H9 (cell line): ENCODE measurements at regions not wholly inside any gene's neighbourhood (a gene's known extent, or its start where the extent isn't known, plus 50 kb on each side); places are given as distances from the start of the nearest gene placed in this dataset.

Experiments
- DNase-seq: peaks from one replicate; pipeline ENCODE4 v3.0.0-alpha.2; 2017
- H2AFZ ChIP-seq: one replicate; pipeline ENCODE4 v1.6.1; 2013; ENCODE audit warnings: mild to moderate bottlenecking, low read length, control low read depth, moderate library complexity
- H2AK5ac ChIP-seq: 2 replicates; pipeline ENCODE4 v1.6.1; 2013; ENCODE audit warnings: low read length, control low read depth, mixed read lengths; ENCODE audit not compliant: insufficient read length
- H2BK120ac ChIP-seq: one replicate; pipeline ENCODE4 v1.6.1; 2013; ENCODE audit warnings: low read depth, mild to moderate bottlenecking, low read length, control low read depth, inconsistent platforms; ENCODE audit not compliant: poor library complexity, severe bottlenecking
- H2BK12ac ChIP-seq: 2 replicates; pipeline ENCODE4 v1.6.1; 2013; ENCODE audit warnings: low read length, control low read depth, mixed read lengths, low read depth; ENCODE audit not compliant: insufficient read length
- H2BK15ac ChIP-seq: 2 replicates; pipeline ENCODE4 v1.6.1; 2013; ENCODE audit warnings: low read depth, low read length, control low read depth
- H2BK20ac ChIP-seq: one replicate; pipeline ENCODE4 v1.6.1; 2013; ENCODE audit warnings: low read depth, mild to moderate bottlenecking, low read length, control low read depth, inconsistent platforms; ENCODE audit not compliant: poor library complexity, severe bottlenecking
- H2BK5ac ChIP-seq: 2 replicates; pipeline ENCODE4 v1.6.1; 2013; ENCODE audit warnings: low read length, control low read depth, mixed read lengths; ENCODE audit not compliant: insufficient read length
- H3K14ac ChIP-seq: 2 replicates; pipeline ENCODE4 v1.6.1; 2013; ENCODE audit warnings: low read length, control low read depth; ENCODE audit not compliant: insufficient read depth
- H3K18ac ChIP-seq: 2 replicates; pipeline ENCODE4 v1.6.1; 2013; ENCODE audit warnings: low read depth, mild to moderate bottlenecking, mixed read lengths, low read length, control low read depth; ENCODE audit not compliant: insufficient read length
- H3K23ac ChIP-seq: 2 replicates; pipeline ENCODE4 v1.6.1; 2013; ENCODE audit warnings: low read length, control low read depth, mixed read lengths, low read depth; ENCODE audit not compliant: insufficient read length
- H3K23me2 ChIP-seq: 2 replicates; pipeline ENCODE4 v1.6.1; 2013; ENCODE audit warnings: low read depth, mild to moderate bottlenecking, mixed read lengths, low read length, control low read depth; ENCODE audit not compliant: insufficient read length, poor library complexity, severe bottlenecking
- H3K27ac ChIP-seq: 2 replicates; pipeline ENCODE4 v1.5.1; 2013; ENCODE audit warnings: low read length, control low read depth, mixed read lengths, low read depth; ENCODE audit not compliant: insufficient read length
- H3K27me3 ChIP-seq: 2 replicates; pipeline ENCODE4 v1.6.1; 2013; ENCODE audit warnings: low read length, control low read depth, inconsistent platforms; ENCODE audit not compliant: insufficient read depth
- H3K4ac ChIP-seq: 2 replicates; pipeline ENCODE4 v1.6.1; 2013; ENCODE audit warnings: low read depth, mild to moderate bottlenecking, control low read depth, inconsistent platforms, low read length, moderate library complexity
- H3K4me1 ChIP-seq: 2 replicates; pipeline ENCODE4 v1.6.1; 2013; ENCODE audit warnings: low read length, control low read depth, inconsistent platforms; ENCODE audit not compliant: insufficient read depth
- H3K4me2 ChIP-seq: 2 replicates; pipeline ENCODE4 v1.6.1; 2013; ENCODE audit warnings: low read length, control low read depth, mixed read lengths; ENCODE audit not compliant: insufficient read length, insufficient read depth
- H3K56ac ChIP-seq: 2 replicates; pipeline ENCODE4 v1.6.1; 2013; ENCODE audit warnings: low read depth, mild to moderate bottlenecking, mixed read lengths, low read length, control low read depth; ENCODE audit not compliant: insufficient read length
- H3K79me1 ChIP-seq: 2 replicates; pipeline ENCODE4 v1.6.1; 2013; ENCODE audit warnings: low read depth, mild to moderate bottlenecking, moderate library complexity, low read length, control low read depth, inconsistent platforms; ENCODE audit not compliant: insufficient read depth, poor library complexity, severe bottlenecking
- H3K79me2 ChIP-seq: 2 replicates; pipeline ENCODE4 v1.6.1; 2013; ENCODE audit warnings: low read length, control low read depth, inconsistent platforms; ENCODE audit not compliant: insufficient read depth
- H3K9ac ChIP-seq: 2 replicates; pipeline ENCODE4 v1.6.1; 2013; ENCODE audit warnings: low read length, control low read depth, mixed read lengths; ENCODE audit not compliant: insufficient read length; ENCODE audit errors: extremely low read depth
- H3K9me3 ChIP-seq: one replicate; pipeline ENCODE4 v1.6.1; 2013; ENCODE audit warnings: low read depth, low read length, inconsistent platforms; ENCODE audit not compliant: control insufficient read depth
- H3T11ph ChIP-seq: one replicate; pipeline ENCODE4 v1.6.1; 2013; ENCODE audit warnings: mild to moderate bottlenecking, low read length, control low read depth, inconsistent platforms
- H4K20me1 ChIP-seq: one replicate; pipeline ENCODE4 v1.6.1; 2013; ENCODE audit not compliant: control insufficient read depth, insufficient read length, insufficient read depth
- H4K5ac ChIP-seq: 2 replicates; pipeline ENCODE4 v1.6.1; 2013; ENCODE audit warnings: low read depth, mild to moderate bottlenecking, mixed read lengths, low read length, control low read depth; ENCODE audit not compliant: insufficient read length
- H4K8ac ChIP-seq: replicated peaks from 2 replicates; pipeline ENCODE4 v1.6.1; 2013; ENCODE audit warnings: low read length, control low read depth, mixed read lengths, low read depth; ENCODE audit not compliant: insufficient read length
- H4K91ac ChIP-seq: 2 replicates; pipeline ENCODE4 v1.6.1; 2013; ENCODE audit warnings: low read depth, mild to moderate bottlenecking, moderate library complexity, mixed read lengths, low read length, control low read depth; ENCODE audit not compliant: insufficient read length
- H3K27ac Mint-ChIP-seq, 3 experiments: 2 replicates in 2 of 3; 3 replicates in 1 of 3; pipeline ENCODE4 v1.8.0; 2020 to 2021; ENCODE audit warnings: mixed read lengths in 3 of 3, mild to moderate bottlenecking in 1 of 3, moderate library complexity in 1 of 3
- H3K27me3 Mint-ChIP-seq: 2 replicates; pipeline ENCODE4 v1.8.0; 2021; ENCODE audit warnings: low read depth, mild to moderate bottlenecking, moderate library complexity, mixed read lengths
- H3K36me3 Mint-ChIP-seq, 3 experiments: 2 replicates in 2 of 3; 3 replicates in 1 of 3; pipeline ENCODE4 v1.8.0; 2020 to 2021; ENCODE audit warnings: low read depth in 3 of 3, mixed read lengths in 3 of 3; ENCODE audit not compliant: insufficient read depth in 1 of 3
- H3K4me1 Mint-ChIP-seq, 2 experiments: 2 replicates each; pipeline ENCODE4 v1.8.0; 2020; ENCODE audit warnings: mixed read lengths in 2 of 2
- H3K4me3 Mint-ChIP-seq, 2 experiments: 2 replicates in 1 of 2; 3 replicates in 1 of 2; pipeline ENCODE4 v1.8.0; 2020 to 2021; ENCODE audit warnings: mild to moderate bottlenecking in 2 of 2, mixed read lengths in 2 of 2, moderate library complexity in 1 of 2
- H3K9me3 Mint-ChIP-seq, 2 experiments: 2 replicates in 1 of 2; 3 replicates in 1 of 2; pipeline ENCODE4 v1.8.0; 2020; ENCODE audit warnings: mild to moderate bottlenecking in 2 of 2, mixed read lengths in 2 of 2, moderate library complexity in 1 of 2
- WGBS: extraction: QIAGEN DNeasy Blood & Tissue Kit; methylation state at CpG from one replicate; pipeline ENCODE4 v1.1.7; 2013; ENCODE audit warnings: missing lambda C conversion rate, low lambda C conversion rate, mixed read lengths; ENCODE audit not compliant: insufficient read length; ENCODE audit errors: extremely low coverage; 5-methylcytosine and 5-hydroxymethylcytosine counted together
- TF ChIP-seq, protein P1 (sequence below): fragments of 200-600 bp; sonication (generic); conservative IDR thresholded peaks from 3 replicates; pipeline ENCODE4 v1.8.0; 2021; ENCODE audit warnings: antibody characterized with exemption, mild to moderate bottlenecking

DNA sequence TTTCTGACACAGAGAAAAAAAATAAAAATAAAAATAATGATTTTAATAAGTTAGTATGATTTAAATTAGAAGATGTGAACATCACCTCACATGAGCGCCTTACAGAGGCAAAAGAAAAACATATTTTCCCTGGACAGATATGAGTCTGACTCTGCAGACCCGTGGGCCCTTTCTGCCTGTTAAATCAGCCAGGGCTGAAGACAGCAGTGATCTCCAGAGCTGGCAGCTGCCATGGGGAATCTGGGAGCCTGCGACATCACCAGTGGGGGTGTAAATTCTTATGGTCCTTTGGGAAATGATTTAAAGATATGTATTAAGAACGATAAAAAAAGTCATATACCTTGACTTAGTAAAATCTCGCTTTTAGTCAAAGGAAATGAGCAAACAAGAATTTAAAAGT, 65.7 kb upstream of the FOXF1 start:
- H3K4me1 Mint-ChIP-seq, result no peaks in the 10 kb centered on the region
- no CpG with 5 or more reads among the region's 5 CpGs for WGBS
- no peak overlapping the region for H2BK20ac ChIP-seq
- H3K56ac ChIP-seq, result no peak overlapping the region
- no peak overlapping the region for H3T11ph ChIP-seq
- H3K27ac ChIP-seq, result no peak overlapping the region
- no peak overlapping the region for H3K27ac Mint-ChIP-seq
- H2AFZ ChIP-seq, result no peak overlapping the region
- no peak overlapping the region for H2BK12ac ChIP-seq
- no peak overlapping the region for H3K14ac ChIP-seq
- H4K8ac ChIP-seq, result no peak overlapping the region
- no peaks in the 10 kb centered on the region for H4K20me1 ChIP-seq
- H3K36me3 Mint-ChIP-seq, result no peaks in the 10 kb centered on the region; a peak in 1 of 7 replicates
- no peak overlapping the region for H4K91ac ChIP-seq
- no peaks in the 10 kb centered on the region for H3K9me3 Mint-ChIP-seq
- H3K4me1 ChIP-seq, result no peaks in the 10 kb centered on the region
- no peak for DNase-seq
- no peaks in the 10 kb centered on the region for H3K79me1 ChIP-seq
- no peak overlapping the region for H2BK5ac ChIP-seq
- no peak overlapping the region for H2BK15ac ChIP-seq
- no peaks in the 10 kb centered on the region for H3K27me3 ChIP-seq
- H3K23ac ChIP-seq, result no peak overlapping the region
- no peaks in the 10 kb centered on the region for H3K23me2 ChIP-seq
- H3K79me2 ChIP-seq, result no peaks in the 10 kb centered on the region
- H3K27me3 Mint-ChIP-seq, result peaks cover 17% of the 10 kb centered on the region
- H3K4me3 Mint-ChIP-seq, result no peak overlapping the region
- H3K4ac ChIP-seq, result no peak overlapping the region
- H4K5ac ChIP-seq, result no peak overlapping the region
- H2AK5ac ChIP-seq, result no peak overlapping the region
- TF ChIP-seq, protein P1, sequence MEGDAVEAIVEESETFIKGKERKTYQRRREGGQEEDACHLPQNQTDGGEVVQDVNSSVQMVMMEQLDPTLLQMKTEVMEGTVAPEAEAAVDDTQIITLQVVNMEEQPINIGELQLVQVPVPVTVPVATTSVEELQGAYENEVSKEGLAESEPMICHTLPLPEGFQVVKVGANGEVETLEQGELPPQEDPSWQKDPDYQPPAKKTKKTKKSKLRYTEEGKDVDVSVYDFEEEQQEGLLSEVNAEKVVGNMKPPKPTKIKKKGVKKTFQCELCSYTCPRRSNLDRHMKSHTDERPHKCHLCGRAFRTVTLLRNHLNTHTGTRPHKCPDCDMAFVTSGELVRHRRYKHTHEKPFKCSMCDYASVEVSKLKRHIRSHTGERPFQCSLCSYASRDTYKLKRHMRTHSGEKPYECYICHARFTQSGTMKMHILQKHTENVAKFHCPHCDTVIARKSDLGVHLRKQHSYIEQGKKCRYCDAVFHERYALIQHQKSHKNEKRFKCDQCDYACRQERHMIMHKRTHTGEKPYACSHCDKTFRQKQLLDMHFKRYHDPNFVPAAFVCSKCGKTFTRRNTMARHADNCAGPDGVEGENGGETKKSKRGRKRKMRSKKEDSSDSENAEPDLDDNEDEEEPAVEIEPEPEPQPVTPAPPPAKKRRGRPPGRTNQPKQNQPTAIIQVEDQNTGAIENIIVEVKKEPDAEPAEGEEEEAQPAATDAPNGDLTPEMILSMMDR, result no peak
- no peak overlapping the region for H3K9ac ChIP-seq
- no peak overlapping the region for H3K18ac ChIP-seq
- no peak overlapping the region for H2BK120ac ChIP-seq
- no peaks in the 10 kb centered on the region for H3K9me3 ChIP-seq
- H3K4me2 ChIP-seq, result no peak overlapping the region
